OCI-LY1 (cell line): ENCODE measurements at regions not wholly inside any gene's neighbourhood (a gene's known extent, or its start where the extent isn't known, plus 50 kb on each side); places are given as distances from the start of the nearest gene placed in this dataset.

Experiments used
- H2AFZ ChIP-seq: fragments of 200-600 bp; sonication (generic), shearing (Covaris generic); 2 replicates; pipeline ENCODE4 v1.6.0; 2014; ENCODE audit warnings: antibody characterized with exemption, mild to moderate bottlenecking, low read length
- H3F3A ChIP-seq: fragments of 200-600 bp; sonication (generic), shearing (Covaris generic); 2 replicates; pipeline ENCODE4 v1.6.0; 2014; ENCODE audit warnings: mild to moderate bottlenecking, antibody characterized with exemption, low read length, moderate library complexity; ENCODE audit not compliant: insufficient read depth
- H3K27ac ChIP-seq: fragments of 200-600 bp; sonication (generic); 2 replicates; pipeline ENCODE4 v1.5.1; 2014; ENCODE audit warnings: low read length, mixed run types, mild to moderate bottlenecking, low read depth; ENCODE audit not compliant: poor library complexity, severe bottlenecking
- H3K27me3 ChIP-seq: fragments of 200-600 bp; sonication (generic); 2 replicates; pipeline ENCODE4 v1.6.0; 2014; ENCODE audit warnings: antibody characterized with exemption, mild to moderate bottlenecking, low read length, moderate library complexity; ENCODE audit not compliant: insufficient read depth
- H3K36me3 ChIP-seq: fragments of 200-600 bp; sonication (generic); 2 replicates; pipeline ENCODE4 v1.6.1; 2014; ENCODE audit warnings: mild to moderate bottlenecking, antibody characterized with exemption, low read length, moderate library complexity, mixed read lengths; ENCODE audit not compliant: insufficient read depth
- H3K4me1 ChIP-seq: fragments of 200-600 bp; sonication (generic); 2 replicates; pipeline ENCODE4 v1.5.1; 2014; ENCODE audit warnings: mild to moderate bottlenecking, low read length, moderate library complexity; ENCODE audit not compliant: insufficient read depth, severe bottlenecking
- H3K4me2 ChIP-seq: fragments of 200-600 bp; sonication (generic), shearing (Covaris generic); 2 replicates; pipeline ENCODE4 v1.6.1; 2014; ENCODE audit warnings: low read length
- H3K4me3 ChIP-seq: fragments of 200-600 bp; sonication (generic); 2 replicates; pipeline ENCODE4 v1.5.1; 2014; ENCODE audit warnings: low read length, low read depth, mild to moderate bottlenecking, mixed read lengths; ENCODE audit not compliant: poor library complexity, severe bottlenecking
- H3K79me2 ChIP-seq: fragments of 200-600 bp; shearing (Covaris generic); 2 replicates; pipeline ENCODE4 v1.6.1; 2016; ENCODE audit warnings: mixed run types, low read length, mixed read lengths; ENCODE audit not compliant: insufficient read depth
- H3K9ac ChIP-seq: fragments of 200-600 bp; sonication (generic), shearing (Covaris generic); 2 replicates; pipeline ENCODE4 v1.6.1; 2014; ENCODE audit warnings: mild to moderate bottlenecking, low read length, mixed read lengths
- H3K9me2 ChIP-seq: fragments of 200-600 bp; sonication (generic), shearing (Covaris generic); 2 replicates; pipeline ENCODE4 v1.6.1; 2014; ENCODE audit warnings: low read depth, mild to moderate bottlenecking, low read length, mixed read lengths
- H3K9me3 ChIP-seq: fragments of 200-600 bp; shearing (Covaris generic); 2 replicates; pipeline ENCODE4 v1.6.1; 2014; ENCODE audit warnings: low read length, mixed read lengths
- H4K20me1 ChIP-seq: fragments of 200-600 bp; sonication (generic), shearing (Covaris generic); 2 replicates; pipeline ENCODE4 v1.6.0; 2016; ENCODE audit warnings: mild to moderate bottlenecking, low read length; ENCODE audit not compliant: insufficient read depth
- CTCF ChIP-seq: fragments of 200-600 bp; sonication (generic), shearing (Covaris generic); IDR thresholded peaks from 2 replicates; pipeline ENCODE4 v1.5.1; 2017; ENCODE audit warnings: mild to moderate bottlenecking, antibody characterized with exemption, low read length, moderate library complexity, mixed read lengths
- EZH2 ChIP-seq: fragments of 200-600 bp; sonication (generic), shearing (Covaris generic); IDR thresholded peaks from 2 replicates; pipeline ENCODE4 v1.8.0; 2017; ENCODE audit warnings: borderline replicate concordance, mixed run types, mild to moderate bottlenecking, antibody characterized with exemption, low read length, moderate library complexity, mixed read lengths

GRCh38 chr1:190837888-190838287 is 360.2 kb upstream of the BRINP3 start:
- Histone ChIP-seq H3K36me3 (no peaks in the 10 kb centered on the region), H3K27ac (no peak overlapping the region), H3K27me3 (no peaks in the 10 kb centered on the region), H3K4me3 (no peak overlapping the region), H3K79me2 (no peaks in the 10 kb centered on the region), H3K9ac (no peak overlapping the region), H3K9me2 (no peaks in the 10 kb centered on the region), H2AFZ (no peak overlapping the region), H3K9me3 (no peaks in the 10 kb centered on the region), H3K4me1 (no peaks in the 10 kb centered on the region), H4K20me1 (no peaks in the 10 kb centered on the region), H3K4me2 (no peak overlapping the region), H3F3A (no peaks in the 10 kb centered on the region)
- TF ChIP-seq CTCF, result no peak
- TF ChIP-seq EZH2, result no peak

- Histone ChIP-seq H3K79me2 (no peaks in the 10 kb centered on the region), H3F3A (no peaks in the 10 kb centered on the region), H3K9me3 (no peaks in the 10 kb centered on the region), H3K9ac (no peak overlapping the region), H3K27ac (no peak overlapping the region), H3K4me3 (no peak overlapping the region), H3K9me2 (no peaks in the 10 kb centered on the region), H3K4me1 (no peaks in the 10 kb centered on the region), H3K36me3 (no peaks in the 10 kb centered on the region), H3K27me3 (no peaks in the 10 kb centered on the region), H4K20me1 (no peaks in the 10 kb centered on the region), H3K4me2 (no peak overlapping the region), H2AFZ (no peak overlapping the region)
- TF ChIP-seq CTCF (no peak), EZH2 (no peak)
Observed at GRCh38 chr1:190847166-190847565, 369.5 kb upstream of the BRINP3 start.

- H3K9me2 ChIP-seq, result no peaks in the 10 kb centered on the region
- H2AFZ ChIP-seq, result no peak overlapping the region
- H3K4me3 ChIP-seq, result no peak overlapping the region
- no peaks in the 10 kb centered on the region for H3K4me1 ChIP-seq
- H3K36me3 ChIP-seq, result no peaks in the 10 kb centered on the region
- H3K79me2 ChIP-seq, result no peaks in the 10 kb centered on the region
- H3K9me3 ChIP-seq, result no peaks in the 10 kb centered on the region
- H3K4me2 ChIP-seq, result no peak overlapping the region
- no peak overlapping the region for H3K27ac ChIP-seq
- TF ChIP-seq CTCF (no peak), EZH2 (no peak)
- H3K27me3 ChIP-seq, result no peaks in the 10 kb centered on the region
- no peaks in the 10 kb centered on the region for H3F3A ChIP-seq
- no peaks in the 10 kb centered on the region for H4K20me1 ChIP-seq
- H3K9ac ChIP-seq, result no peak overlapping the region
Observed at GRCh38 chr1:190849346-190849745, 371.7 kb upstream of the BRINP3 start.
